Activated CD4-positive, alpha-beta T cell treated with anti-CD3 and anti-CD28 coated beads, Interleukin-2, amount 10 ng/mL, durations not matched to agents 24 days and 14 days (primary cell): ENCODE measurements at regions not wholly inside any gene's neighbourhood (a gene's known extent, or its start where the extent isn't known, plus 50 kb on each side); places are given as distances from the start of the nearest gene placed in this dataset.

Experiments used
- DNase-seq: peaks from one replicate; pipeline ENCODE4 v3.0.0; 2022
- H3K27ac Mint-ChIP-seq: one replicate; pipeline ENCODE4 v1.8.0; 2022; ENCODE audit warnings: mild to moderate bottlenecking, mixed read lengths
- H3K27me3 Mint-ChIP-seq: one replicate; pipeline ENCODE4 v1.8.0; 2022; ENCODE audit warnings: mixed read lengths
- H3K36me3 Mint-ChIP-seq: one replicate; pipeline ENCODE4 v1.8.0; 2022; ENCODE audit warnings: low read depth, mild to moderate bottlenecking, mixed read lengths
- H3K4me1 Mint-ChIP-seq: one replicate; pipeline ENCODE4 v1.8.0; 2021; ENCODE audit warnings: mixed read lengths
- H3K4me3 Mint-ChIP-seq: one replicate; pipeline ENCODE4 v1.8.0; 2022; ENCODE audit warnings: mild to moderate bottlenecking, moderate library complexity, mixed read lengths
- H3K9me3 Mint-ChIP-seq: one replicate; pipeline ENCODE4 v1.8.0; 2021; ENCODE audit warnings: mixed read lengths
- intact Hi-C: fragments of 100-400 bp; cut with micrococcal nuclease; formaldehyde crosslinking; loops from one replicate; pipeline ENCODE4 v1.15.1; 2023

GRCh38 chr16:50434872-50435478 lies 66.2 kb upstream of the BRD7 start:
- Mint-ChIP-seq H3K36me3 (no peaks in the 10 kb centered on the region), H3K4me1 (no peaks in the 10 kb centered on the region), H3K4me3 (no peak overlapping the region), H3K27ac (no peak overlapping the region), H3K27me3 (peaks cover 23% of the 10 kb centered on the region), H3K9me3 (peaks cover 14% of the 10 kb centered on the region)
- intact Hi-C loops = no loop called here
- no peak for DNase-seq

- no peak overlapping the region for H3K27ac Mint-ChIP-seq
- peaks cover 23% of the 10 kb centered on the region for H3K27me3 Mint-ChIP-seq
- no peak overlapping the region for H3K4me3 Mint-ChIP-seq
- no peaks in the 10 kb centered on the region for H3K9me3 Mint-ChIP-seq
- H3K36me3 Mint-ChIP-seq = no peaks in the 10 kb centered on the region
- intact Hi-C loops = no loop called here
- no peak for DNase-seq
- H3K4me1 Mint-ChIP-seq = no peaks in the 10 kb centered on the region
Observed at GRCh38 chr16:50430076-50430475, 61.3 kb upstream of the BRD7 start.

- H3K27ac Mint-ChIP-seq = no peak overlapping the region
- no peak overlapping the region for H3K4me3 Mint-ChIP-seq
Observed at GRCh38 chr16:50428742-50429141, 60.0 kb upstream of the BRD7 start.

DNA sequence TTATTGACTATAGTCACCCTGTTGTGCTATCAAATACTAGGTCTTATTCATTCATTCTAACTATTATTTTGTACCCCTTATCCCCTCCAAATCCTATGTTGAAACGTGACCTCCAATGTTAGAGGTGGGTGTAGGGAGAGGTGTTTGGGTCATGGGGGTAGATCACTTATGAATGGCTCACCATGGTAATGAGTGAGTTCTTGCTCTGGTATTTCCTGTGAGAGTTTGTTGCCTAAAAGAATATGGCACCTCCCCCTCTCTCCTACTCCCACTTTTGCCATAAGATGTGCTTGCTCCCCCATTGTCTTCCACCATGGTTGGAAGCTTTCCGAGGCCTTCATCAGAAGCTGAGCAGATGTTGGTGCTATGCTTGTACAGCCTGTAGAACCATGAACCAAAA lies 59.3 kb upstream of the BRD7 start:
- Mint-ChIP-seq H3K4me1 (no peaks in the 10 kb centered on the region), H3K9me3 (no peaks in the 10 kb centered on the region), H3K36me3 (no peaks in the 10 kb centered on the region), H3K27ac (no peak overlapping the region), H3K27me3 (peaks cover 9% of the 10 kb centered on the region), H3K4me3 (no peak overlapping the region)
- intact Hi-C loops = no loop called here
- no peak for DNase-seq

More at GRCh38 chr16:50428742-50429141, 60.0 kb upstream of the BRD7 start:
- no peaks in the 10 kb centered on the region for H3K36me3 Mint-ChIP-seq
- no peak for DNase-seq
- intact Hi-C loops = no loop called here
- no peaks in the 10 kb centered on the region for H3K4me1 Mint-ChIP-seq
- no peaks in the 10 kb centered on the region for H3K9me3 Mint-ChIP-seq
- peaks cover 14% of the 10 kb centered on the region for H3K27me3 Mint-ChIP-seq

DNA sequence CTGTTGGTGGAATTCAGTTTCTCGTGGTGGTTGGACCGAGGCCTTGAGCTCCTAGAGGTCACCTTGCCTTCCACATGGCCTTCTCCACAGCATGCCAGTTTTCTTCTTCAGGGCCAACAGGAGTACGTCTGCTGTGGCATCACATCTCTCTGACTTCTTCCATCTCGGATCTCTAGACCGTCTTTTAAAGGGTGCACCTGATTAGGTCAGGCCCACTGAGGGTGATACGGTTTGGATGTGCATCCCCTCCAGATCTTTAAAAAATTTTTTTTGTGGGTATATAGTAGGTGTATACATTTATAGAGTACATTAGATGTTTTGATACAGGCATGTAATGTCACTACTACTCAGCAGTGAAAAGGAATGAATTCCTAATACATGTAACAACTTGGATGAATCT lies 58.3 kb upstream of the BRD7 start:
- Mint-ChIP-seq H3K27me3 (peaks cover 1% of the 10 kb centered on the region), H3K9me3 (no peaks in the 10 kb centered on the region), H3K4me1 (no peaks in the 10 kb centered on the region), H3K27ac (no peak overlapping the region), H3K36me3 (no peaks in the 10 kb centered on the region), H3K4me3 (no peak overlapping the region)
- intact Hi-C loops = no loop called here
- DNase-seq = no peak

- Mint-ChIP-seq H3K9me3 (no peaks in the 10 kb centered on the region), H3K27ac (no peak overlapping the region), H3K4me1 (no peaks in the 10 kb centered on the region), H3K36me3 (no peaks in the 10 kb centered on the region), H3K4me3 (no peak overlapping the region), H3K27me3 (no peaks in the 10 kb centered on the region)
- intact Hi-C loops = no loop called here
- DNase-seq = no peak
Observed at GRCh38 chr16:50425648-50426047, 56.9 kb upstream of the BRD7 start.

DNA sequence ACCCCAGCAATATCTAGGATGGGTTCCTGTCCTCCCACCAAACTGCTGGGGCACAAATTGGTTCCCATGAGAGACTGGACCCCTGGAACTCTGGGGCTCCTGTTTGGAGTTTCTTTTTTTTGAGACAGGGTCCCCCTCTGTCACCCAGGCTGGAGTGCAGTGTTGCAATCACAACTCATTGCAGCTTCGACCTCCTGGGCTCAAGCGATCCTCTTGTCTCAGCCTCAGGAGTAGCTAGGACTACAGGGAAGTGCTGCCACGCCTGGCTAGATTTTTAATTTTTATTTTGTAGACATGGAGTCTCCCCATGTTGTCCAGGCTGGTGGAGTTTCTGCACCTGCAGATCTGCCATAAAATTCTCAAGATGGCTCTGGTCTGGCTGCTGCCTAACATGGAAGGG lies 56.3 kb upstream of the BRD7 start:
- Mint-ChIP-seq H3K4me3 (no peak overlapping the region), H3K27ac (no peak overlapping the region), H3K4me1 (no peaks in the 10 kb centered on the region), H3K27me3 (no peaks in the 10 kb centered on the region), H3K36me3 (no peaks in the 10 kb centered on the region), H3K9me3 (peaks cover 5% of the 10 kb centered on the region)
- no peak for DNase-seq
- intact Hi-C loops = no loop called here

- Mint-ChIP-seq H3K27me3 (peaks cover 5% of the 10 kb centered on the region), H3K4me3 (no peak overlapping the region), H3K9me3 (peaks cover 11% of the 10 kb centered on the region), H3K36me3 (no peaks in the 10 kb centered on the region), H3K4me1 (no peaks in the 10 kb centered on the region), H3K27ac (no peak overlapping the region)
- no peak for DNase-seq
- intact Hi-C loops = no loop called here
Observed at GRCh38 chr16:50422926-50423325, 54.1 kb upstream of the BRD7 start.

- H3K27ac Mint-ChIP-seq = no peak overlapping the region
- H3K27me3 Mint-ChIP-seq = peaks cover 7% of the 10 kb centered on the region
- no peak overlapping the region for H3K4me3 Mint-ChIP-seq
- intact Hi-C loops = no loop called here
- no peak for DNase-seq
- H3K4me1 Mint-ChIP-seq = no peaks in the 10 kb centered on the region
- no peaks in the 10 kb centered on the region for H3K36me3 Mint-ChIP-seq
- peaks cover 26% of the 10 kb centered on the region for H3K9me3 Mint-ChIP-seq
Observed at GRCh38 chr16:50419116-50419515, 50.3 kb upstream of the BRD7 start.
